Stromal cell of bone marrow (primary cell): ENCODE measurements at regions not wholly inside any gene's neighbourhood (a gene's known extent, or its start where the extent isn't known, plus 50 kb on each side); places are given as distances from the start of the nearest gene placed in this dataset.

ENCODE experiments used
- DNase-seq: peaks from one replicate; pipeline ENCODE4 v3.0.0-alpha.2; 2012; ENCODE audit warnings: low read depth

DNA sequence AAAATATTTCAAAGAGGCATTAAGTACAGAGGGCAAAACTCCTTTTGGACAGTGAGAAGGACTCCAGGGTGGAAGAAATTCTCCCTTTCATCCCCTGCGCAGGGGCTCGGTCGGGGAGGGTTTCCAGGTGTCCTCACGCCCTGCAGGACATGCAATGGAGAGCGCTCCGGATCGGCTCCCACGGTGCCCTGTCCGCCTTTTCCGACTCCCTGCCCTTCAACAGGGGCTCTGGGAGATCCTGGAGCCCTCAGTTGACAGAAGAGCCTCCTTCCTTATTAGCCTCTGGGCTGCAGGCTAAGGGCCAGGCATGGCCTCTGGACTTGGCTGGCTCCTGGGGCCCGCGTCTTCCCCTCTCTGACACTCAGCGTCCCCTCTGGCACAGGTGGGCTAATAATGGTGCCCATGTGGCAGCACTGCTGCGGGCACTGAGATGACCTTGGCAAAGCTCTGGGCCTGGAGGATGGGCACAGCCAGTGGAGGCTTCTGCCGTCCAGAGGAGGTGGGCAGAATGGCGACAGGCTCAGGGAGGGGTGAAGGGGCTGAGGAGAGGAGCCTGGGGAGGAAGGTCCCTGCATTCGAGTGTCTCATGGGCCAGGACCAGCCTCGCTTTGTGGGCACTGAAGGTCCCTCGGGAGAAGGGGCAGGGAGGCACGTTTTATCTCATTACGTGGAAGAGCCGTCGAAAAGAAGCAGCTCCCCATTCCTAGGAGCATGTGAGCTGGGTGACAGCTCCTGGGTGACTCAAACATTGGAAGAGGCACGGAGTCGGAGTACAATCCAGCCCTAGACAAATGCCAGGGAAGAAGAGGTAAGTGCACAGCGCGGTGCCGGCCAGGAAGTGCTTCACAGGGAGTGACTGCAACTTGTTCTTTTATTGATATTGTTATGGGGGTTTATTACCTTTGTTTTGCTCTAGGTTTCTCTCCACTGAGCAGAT is 161.7 kb downstream of the IRF8 start:
- DNase-seq = no peak

DNA sequence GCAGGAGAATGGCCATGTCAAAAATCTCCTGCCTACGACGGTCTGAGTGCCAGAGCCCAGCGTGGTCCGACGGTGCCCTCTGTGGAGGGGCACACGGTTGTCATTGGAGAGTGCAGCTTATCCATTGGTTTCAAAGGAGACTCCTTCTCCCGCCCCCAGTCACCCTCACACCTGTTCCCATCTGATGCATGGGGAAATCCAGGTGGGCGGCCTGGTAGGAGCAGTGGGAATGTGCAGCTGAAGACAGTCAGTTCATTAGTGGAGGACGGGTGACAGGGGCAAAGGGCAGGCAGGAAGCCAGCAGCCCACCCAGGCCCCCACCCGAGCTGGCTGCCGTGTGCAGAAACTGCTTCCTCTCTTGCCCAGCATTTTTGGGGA is 162.3 kb downstream of the IRF8 start:
- no peak for DNase-seq

DNA sequence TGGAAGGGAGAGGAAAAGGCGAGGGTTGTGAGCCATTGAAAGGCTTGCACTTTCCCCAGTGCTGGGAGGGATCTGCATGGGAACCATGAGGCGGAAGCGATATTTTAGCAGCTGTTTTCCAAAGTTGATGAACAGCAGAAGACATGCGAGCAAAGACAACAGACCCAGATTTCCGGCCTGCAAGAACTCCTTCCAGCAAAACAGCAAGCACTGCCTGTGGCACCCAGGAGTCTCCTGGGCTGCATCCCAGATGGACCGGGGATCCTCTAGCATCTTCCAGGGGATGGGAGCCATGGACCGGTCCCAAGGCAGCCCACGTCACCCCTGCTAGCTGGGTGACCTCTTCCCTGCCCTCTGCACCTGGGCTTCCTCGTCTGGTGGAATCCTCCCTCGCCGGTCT is 162.8 kb downstream of the IRF8 start:
- no peak for DNase-seq

DNA sequence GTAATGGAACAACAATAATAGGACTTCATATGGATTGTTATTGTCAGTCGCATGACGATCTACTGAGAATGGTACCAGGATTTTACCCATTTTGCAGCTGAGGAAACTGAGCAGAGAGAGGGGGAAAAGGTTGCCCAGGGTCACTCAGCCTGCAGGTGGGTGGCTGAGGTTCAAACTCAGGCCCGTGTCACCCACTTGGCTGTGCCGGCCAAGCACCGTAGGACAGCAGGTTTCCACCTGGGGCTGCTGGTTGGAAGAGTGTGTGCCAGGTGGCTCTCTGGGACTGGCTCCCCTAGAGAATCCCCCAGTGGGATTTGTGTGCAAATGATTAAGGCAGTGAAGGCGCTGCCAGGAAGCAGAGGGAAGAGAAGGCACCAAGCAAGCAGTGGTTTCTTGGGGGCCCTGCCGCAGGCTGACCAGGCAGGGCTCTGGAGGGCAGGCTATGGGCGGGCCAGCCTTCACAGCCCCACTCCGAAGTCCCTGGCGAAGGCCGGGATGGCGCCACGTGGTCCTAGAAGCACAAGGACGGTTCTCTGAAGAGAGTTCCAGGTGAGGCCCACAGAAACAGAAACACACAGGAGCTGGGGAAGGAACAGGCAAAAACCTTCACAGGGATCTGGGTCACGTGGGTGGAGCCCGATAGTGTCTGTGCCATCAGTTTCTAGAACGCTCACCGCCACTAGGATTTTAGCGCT is 163.5 kb downstream of the IRF8 start:
- no peak for DNase-seq

DNA sequence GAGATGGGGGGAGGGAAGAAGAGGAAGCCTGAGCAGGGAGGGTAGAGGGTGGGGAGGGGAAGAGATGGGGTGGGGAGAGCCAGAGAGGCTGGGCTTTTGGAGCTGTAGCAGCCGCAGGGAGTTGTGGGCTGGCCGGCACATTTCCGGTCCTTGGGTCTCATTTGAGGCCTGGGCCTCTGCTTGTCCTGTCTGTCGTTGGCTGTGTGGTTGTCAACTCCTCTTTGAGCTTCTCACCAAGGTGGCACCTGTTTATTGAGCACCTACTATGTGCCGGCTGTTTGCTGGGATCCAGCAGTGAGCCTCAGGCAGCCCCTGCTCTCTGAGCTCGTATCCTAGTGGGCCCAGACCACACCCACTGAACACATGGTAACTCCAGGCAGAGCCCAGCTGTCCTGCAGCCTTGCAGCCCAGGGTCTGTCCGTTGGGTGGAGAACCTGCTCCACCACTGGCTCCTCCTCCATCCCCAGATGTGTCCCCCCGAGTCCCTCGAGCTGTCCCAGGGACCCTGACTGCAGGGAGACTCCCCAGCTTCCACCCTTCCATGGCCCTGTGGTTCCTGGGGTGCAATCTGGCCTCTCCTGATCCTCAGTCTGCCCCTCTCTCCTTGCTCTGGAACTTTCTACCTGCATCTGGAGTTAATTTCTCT is 164.9 kb downstream of the IRF8 start:
- no peak for DNase-seq

DNA sequence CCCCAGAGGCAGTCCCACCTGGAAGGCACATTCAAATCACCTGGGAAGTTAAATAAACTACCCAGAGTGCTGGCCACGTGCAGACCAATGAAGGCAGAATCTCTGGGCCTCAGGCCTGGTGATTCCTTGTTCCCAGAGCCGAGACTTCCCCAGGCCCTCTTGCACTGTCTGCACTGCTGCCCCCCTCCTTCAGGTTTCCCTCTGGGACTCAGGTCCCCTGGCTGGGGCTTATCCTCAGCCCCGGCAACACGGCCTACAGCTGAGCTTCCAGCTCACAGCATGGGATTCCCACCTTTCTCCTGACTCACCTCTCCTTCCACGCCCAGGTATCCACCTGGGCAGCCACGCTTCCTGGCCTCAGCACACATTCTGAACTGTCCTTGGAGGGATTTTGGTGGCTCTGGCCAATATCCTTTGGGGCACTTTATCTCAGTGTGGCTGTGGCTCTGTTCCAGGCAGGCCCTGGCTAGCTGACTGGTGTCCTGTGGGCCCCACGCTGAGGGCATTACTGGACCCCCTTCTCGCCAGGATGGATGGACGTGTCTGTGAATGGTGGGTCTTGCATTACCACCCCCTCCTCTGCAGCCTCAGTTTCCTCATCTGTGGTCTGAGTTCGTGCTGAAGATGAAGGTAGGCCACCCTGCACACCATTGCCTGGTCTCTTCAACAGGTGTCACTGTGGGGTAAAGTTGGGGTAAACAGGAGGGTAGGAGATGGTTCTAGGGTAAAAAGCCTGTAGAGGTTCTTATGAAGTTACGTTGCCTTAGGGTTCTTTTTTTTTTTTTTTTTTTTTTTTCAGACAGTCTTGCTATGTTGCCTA is 165.7 kb downstream of the IRF8 start:
- DNase-seq = no peak

DNA sequence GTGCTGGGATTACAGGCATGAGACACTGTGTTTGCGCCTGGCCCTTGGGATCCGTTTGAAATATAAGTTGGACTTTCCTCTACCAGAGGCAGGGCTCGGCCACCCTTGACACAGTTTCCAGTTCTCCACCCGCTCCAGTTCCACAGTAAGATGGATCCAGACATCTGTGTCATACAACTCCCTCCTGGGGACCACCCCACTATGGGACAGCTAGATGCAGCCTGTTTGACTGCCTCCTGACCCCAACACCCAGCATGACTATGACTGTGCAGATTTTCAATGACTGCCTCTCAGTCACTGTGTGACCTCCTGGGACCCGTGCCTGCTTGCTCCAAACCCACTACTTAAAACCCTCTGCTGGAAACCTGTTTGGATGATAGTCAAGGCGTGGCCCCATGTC is 166.7 kb downstream of the IRF8 start:
- no peak for DNase-seq

DNA sequence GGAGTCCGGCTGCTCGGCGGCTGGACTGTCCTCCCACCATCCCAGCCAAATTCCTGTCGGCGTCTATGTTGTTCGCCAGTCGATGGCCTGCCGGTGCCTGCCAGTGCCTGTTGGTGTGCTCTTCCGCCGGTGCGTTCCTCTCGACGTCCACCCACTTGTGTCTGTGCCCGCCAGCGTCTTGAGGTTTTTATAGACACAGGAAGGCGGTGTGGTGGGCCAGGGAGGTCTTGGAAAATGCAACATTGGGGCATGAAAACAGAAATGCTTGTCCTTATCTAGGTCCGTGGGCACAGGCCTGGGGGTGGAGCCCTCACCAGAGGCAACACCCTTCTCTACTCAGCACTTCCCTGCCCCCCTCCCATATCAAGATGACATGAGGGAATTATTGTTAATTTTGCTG is 167.8 kb downstream of the IRF8 start:
- DNase-seq = no peak

DNA sequence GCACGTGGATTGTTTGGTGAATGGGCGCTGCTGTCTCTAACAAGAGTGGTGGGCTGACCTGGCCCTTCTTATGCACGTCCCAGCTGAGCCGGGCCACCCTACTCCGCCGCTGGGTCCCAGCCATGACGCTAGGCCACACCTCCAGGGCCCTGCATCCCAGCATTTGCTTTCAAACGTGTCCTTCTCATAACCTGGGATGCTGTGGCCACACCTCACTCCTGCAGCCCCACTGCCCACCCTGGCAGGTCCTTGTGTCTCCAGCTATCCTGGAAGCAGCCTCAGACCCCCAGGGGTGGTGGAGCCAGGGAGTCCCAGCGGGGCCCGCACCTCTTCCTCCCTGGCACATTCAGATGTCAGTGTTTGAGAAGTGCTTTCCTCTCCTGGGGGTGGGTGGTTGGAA is 168.6 kb downstream of the IRF8 start:
- no peak for DNase-seq

DNA sequence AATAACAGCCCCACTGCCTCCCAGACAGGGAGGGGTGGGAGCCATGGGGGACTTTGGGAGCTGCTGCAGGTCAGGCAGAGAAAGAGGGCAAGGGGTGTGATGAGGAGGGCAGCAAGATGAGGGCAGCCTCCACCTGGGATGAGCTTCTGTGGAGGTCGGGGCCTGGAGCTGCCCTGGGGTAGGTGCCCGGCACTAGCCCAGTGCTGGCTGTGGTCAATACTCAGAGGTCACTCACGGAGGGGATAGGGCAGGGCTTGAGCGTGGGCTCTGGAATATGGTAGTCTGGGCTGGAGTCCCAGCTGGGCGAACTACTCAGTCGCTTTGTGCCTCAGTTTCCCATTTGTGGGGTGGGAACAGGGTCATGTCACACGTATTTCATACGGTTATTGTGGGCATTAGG is 169.0 kb downstream of the IRF8 start:
- DNase-seq = no peak

DNA sequence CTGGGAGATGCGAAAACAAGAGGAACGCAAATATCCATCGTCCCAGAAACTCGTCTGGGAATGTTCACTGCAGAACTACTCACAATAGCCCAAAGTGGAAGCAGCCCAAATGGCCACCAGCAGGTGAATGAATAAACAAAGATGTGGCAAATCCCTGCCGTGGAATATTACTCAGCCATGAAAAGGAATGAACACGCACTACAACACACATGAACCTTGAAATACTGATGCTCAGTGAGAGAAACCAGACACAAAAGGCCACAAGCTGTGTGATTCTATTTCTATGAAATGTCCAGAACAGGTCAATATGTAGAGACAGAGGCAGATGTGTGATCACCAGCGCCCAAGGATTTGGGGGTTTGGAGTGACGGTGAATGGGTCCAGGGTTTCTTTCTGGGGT is 169.8 kb downstream of the IRF8 start:
- DNase-seq = no peak

DNA sequence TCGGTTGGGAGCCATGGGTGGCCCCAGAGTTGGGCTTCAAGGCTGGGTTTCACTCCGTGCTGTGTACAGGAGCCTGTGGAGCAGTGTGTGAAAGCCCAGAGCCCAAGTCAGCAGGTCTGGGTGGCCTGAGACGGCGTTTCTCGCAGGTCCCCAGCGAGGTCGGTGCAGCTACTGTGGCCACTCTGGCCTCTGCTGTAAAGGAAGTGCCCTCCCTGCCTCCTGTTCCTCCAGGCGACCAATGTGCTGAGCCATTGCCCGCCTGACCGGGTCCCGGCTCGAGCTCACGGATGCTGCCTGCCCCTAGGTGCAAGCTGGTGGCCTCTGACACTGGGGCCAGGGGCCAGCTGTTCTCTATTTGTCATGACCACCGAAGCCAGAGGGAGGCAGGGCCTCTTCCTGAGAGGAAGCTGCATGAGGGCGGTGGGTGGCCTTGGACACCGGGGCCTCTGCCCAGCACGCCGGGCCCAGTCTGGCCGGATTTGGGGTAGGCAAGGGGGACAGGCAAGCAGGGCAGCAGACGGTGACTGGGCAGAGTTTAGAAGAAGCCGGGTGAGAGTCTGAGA is 170.9 kb downstream of the IRF8 start:
- DNase-seq = no peak

DNA sequence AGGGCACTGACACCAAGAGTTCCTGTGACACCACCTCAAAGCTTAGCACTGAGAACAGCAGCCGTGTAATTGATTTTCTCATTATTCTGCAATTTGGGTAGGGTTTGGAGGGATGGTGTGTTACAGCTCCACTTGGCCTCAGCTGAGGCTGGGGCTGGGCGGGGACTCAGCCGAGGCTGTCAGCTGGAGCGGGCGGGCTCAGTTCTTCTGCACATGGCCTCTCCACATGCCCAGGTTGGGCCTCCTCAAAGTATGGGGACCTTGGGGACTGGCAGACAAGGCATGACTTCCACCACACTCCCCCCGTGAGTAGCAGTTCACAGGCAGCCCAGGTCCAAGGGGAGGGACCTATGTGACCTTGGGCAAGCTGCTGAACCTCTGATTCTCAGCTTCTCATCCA is 171.5 kb downstream of the IRF8 start:
- no peak for DNase-seq

DNA sequence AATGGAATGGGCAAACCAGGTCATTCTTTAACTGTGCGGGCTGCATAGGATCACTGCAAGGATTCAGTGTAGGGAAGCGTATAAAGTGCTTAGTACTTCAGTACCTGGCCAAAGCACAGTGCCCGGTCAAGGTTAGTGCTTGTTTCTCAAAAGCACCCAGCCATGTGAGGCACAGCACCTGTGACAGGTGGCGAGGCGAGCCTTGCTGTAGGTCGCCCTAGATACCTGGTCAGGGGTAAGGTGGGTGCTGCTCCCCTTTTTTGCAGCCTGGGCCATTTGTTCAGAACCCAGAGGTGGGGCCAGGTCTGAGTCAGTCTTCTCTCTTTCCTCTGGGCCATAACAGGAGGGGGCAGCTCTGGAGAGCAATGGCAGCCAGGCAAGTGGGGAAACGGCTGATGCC is 172.0 kb downstream of the IRF8 start:
- no peak for DNase-seq

DNA sequence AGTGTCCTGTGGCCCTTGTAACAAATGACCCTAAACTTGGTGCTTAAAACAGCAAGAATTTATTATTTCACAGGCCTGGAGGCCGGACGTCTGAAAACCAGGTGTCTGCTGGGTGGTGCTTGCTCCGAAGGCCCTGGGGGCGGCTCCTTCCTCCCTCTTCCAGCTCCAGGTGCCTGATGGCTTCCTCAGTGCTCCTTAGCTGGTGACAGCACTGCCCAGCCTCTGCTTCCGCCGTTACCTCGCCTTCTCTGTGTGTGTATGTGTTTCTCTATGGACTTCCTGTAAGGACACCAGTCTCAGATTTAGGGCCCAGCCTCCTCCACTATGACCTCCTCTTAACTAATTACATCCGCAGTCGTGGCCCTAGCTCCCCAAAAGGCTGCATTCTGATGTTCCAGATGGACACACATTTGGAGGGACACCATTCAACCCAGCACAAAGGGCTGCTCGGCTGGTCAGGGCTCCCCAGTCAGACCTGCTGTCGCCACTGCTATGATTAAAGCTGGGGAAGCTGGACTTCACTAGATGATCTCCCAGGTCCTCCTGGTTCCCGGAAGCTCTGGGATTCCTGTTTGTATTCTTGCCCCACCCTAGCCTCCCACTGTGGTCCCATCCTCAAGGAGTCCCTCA is 172.8 kb downstream of the IRF8 start:
- DNase-seq = no peak

DNA sequence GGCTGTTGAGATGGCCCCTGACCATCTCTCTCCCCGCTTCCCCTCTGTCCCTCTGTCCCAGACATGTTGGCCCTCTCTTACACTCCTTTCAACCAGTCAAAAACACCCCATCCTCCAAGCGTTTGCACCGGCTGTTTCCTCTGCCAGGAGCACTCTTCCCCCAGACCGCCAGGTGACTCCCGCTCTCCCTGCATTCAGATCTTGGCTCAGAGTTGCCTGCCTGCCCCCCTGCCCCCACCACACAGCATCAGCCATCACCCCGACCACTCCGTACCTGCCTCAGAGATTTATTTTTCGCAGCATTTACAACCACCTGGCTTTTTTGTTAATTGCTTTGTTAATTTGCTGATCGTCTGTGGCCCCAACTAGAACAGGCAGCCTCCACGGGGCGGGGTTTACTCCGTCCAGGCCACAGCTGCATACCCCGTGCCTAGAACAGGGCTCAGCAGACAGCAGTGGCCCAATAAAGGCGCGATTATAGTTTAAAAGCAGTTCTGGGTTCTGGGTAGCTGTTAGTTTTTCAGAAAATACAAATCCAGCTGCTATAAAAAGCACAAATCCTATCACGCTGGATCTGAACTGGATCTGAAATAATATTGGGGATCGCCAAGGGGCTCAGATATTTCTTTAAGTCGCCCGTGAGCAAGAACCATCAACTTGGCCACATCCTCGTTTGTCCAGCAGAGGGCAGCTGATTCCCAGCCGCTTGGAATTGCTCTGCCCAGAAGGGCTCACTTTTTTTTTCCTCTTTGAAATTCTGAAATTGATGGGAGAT is 173.6 kb downstream of the IRF8 start:
- peak; percentile 44 for DNase-seq

DNA sequence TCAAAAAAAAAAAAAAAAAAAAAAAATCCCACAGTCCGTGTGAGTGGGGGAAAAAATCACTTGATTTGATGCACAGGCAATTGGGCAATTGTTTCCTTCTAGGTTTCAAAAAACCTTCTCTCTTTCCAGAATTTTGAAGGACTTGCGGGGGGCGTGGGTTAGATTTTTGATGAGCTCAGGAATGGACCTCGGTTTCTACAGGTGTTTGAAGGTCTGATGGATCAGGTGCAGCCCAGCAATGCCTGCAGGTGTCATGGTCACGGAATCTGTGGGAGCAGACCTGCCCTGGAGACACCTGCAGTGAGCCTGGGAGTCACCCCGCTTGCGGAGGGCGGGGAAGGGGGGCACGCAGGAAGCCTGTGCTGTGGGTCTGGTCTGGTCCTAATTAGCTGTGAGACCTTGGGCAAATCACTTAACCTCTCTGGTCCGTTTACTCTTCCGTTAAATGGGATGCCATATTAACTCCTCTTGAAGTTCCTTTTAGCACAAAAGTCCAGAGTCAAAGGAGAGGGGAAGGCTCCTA is 174.2 kb downstream of the IRF8 start:
- DNase-seq = no peak

DNA sequence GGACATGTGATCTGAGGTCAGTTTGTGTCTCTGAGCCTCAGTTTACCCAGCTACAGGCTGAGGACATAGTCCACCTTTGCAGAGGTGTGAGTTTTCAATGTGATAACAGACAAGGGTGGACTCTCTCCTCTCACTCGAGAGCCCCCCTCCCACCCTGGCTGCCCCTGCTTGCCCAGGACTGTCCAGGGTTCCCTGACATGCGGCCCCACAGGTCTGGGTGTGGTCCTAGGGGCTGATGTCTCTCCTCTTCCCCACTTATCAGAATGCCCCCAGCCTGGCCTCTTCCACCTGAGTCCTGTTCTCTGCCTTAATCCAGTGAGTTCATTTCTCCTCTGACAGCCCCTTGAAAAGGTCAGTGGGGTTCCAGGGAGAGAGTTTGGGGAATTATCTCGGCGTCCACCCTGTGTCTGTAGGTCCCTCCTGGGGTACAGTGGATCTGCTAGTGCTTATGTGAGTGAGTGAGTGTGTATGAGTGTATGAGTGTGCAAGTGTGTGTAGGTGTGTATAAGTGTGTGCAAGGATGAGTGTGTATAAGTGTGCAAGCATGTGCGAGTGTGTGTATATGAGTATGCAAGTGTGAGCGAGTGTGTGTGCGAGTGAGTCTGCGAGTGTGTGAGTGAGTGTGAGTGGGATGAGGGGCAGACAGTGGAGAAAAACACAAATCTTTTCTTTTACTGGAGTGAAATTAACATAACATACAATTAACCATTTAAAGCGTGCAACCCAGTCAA is 175.0 kb downstream of the IRF8 start:
- no peak for DNase-seq

DNA sequence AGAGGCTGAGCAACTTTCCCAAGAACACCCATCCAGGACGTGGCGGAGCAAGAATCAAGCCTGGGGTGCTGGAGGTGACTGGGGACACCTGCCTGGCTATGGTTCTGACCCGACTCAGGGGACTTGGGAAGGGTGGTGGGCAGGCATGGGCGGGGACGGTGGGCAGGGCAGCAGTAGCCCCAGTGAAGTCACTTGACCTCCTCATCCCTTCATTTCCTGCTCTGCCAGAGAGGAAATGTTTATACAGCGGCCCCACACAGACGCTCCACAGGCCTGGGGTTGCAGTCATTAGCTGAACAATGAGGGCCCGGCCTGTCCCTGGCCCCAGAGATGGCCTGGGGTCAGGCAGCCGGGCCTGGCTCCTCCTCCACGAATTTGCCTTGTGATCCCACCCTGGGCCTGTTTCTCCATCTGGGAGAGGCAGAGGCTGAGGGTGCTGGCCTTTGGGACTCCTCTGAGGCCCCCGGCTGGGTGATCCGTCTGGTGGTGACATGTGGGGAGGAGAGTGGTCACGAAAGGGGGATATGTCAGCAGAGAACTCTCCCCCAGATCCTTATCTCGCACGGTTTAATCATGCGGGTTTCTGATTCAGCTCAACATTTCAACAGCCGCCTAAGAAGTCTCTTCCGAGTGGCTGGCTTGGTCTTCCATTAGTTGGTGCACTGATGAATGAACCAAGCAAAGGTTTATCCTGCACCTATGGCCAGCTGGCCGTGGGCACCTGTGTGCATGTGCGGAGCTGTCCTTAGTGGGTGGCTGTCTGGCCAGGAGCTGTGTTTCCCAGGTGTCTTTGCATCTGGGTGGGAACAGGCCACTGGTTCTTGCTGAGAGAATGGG is 175.9 kb downstream of the IRF8 start:
- no peak for DNase-seq
